GM19035 (cell line): ENCODE measurements at regions not wholly inside any gene's neighbourhood (a gene's known extent, or its start where the extent isn't known, plus 50 kb on each side); places are given as distances from the start of the nearest gene placed in this dataset.

Experiments used
- ATAC-seq: cut with Tn5 transposase; IDR thresholded peaks from one replicate; pipeline ENCODE4 v1.9.1; 2021; ENCODE audit not compliant: unreplicated experiment

DNA sequence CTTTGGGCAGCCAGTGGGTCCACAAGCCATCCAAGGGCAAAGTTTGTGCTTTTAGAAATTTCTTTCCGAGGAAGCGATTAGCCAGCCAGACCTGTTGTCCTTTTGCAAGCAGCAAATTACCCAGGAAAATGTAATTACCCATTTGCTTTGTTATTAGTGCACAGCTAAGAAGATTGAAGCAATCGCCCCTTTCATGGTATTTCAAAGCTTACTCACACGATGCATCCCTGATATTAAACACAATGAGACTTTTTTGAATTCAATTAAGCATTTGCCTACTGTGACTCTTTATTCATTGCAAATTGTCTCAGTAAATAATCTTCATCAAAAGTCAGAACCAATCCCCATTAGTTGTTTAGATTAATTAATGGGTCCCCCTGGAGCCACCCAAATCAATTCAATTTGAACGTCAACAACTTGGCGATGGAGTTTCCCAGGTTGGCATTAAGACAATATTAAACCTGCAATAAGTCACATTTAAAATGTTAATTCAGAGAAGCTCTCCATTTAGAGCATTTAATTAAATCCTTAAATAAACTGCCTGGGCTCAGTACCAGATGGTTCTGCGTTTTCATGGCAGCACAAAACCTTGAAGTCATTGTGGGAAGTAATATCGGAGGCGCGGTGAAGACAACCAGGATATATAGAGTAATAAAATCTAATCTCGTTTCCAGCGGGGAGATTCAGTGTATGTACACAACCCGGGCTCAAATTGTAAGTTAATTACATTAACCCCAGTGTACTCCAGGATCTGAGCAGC is 366.2 kb upstream of the TNRC6C start:
- ATAC-seq, result no peak

DNA sequence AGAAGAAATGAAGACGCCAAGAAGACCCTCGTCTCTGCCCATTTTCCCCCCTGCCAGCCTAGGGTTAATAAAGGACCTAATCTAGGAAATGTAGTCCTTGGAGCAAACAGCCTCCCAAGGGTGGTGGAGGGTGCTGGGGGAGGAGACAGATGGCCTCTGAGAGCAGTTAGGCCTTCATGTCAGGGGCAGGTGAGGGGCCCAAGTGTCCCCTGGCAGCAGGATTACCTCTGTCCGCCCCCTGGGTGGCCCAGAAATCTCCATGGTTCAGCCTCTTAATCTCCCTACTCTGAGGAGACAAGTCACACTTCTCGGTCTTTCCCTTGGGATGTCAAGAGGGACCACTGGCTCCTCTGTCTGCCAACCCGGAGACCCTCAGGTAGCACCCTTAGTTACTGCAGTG is 365.4 kb upstream of the TNRC6C start:
- no peak for ATAC-seq

DNA sequence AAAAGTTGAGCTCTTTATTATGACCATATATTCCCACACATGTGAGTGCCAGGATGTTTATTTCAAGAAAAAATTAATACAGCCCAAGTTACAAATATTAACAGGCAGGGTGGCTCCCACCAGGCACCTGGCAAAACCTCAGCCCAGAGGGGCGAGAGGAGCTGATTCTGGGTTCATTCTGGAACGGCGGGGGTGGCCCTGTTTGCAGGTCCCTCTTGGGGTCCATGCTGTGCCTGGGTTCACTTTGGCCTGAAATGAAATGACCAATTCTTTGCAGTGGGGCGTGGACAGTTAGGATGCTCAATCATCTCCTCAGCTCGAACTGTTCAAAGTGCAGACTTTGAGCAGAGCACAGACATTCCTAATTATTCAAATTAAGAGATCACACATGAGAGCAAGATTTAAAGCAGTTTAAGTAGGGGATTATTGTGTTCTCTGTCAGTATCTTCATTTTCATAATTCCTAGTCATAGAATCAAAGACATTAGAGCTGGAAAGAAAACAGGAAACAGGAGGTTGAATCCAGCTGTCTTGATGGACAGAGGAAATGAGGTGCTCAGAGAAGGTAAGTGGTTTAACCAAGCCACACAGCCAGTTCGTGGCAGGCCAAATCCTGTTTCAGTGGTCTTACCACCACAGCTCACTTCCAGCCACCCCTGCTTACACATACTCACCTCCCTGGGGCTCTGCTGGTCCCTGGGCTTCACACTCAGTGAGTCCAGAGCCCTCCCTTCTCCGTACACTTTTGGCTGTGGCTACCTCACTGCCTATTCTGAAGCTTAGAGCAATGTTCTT is 363.9 kb upstream of the TNRC6C start:
- no peak for ATAC-seq

DNA sequence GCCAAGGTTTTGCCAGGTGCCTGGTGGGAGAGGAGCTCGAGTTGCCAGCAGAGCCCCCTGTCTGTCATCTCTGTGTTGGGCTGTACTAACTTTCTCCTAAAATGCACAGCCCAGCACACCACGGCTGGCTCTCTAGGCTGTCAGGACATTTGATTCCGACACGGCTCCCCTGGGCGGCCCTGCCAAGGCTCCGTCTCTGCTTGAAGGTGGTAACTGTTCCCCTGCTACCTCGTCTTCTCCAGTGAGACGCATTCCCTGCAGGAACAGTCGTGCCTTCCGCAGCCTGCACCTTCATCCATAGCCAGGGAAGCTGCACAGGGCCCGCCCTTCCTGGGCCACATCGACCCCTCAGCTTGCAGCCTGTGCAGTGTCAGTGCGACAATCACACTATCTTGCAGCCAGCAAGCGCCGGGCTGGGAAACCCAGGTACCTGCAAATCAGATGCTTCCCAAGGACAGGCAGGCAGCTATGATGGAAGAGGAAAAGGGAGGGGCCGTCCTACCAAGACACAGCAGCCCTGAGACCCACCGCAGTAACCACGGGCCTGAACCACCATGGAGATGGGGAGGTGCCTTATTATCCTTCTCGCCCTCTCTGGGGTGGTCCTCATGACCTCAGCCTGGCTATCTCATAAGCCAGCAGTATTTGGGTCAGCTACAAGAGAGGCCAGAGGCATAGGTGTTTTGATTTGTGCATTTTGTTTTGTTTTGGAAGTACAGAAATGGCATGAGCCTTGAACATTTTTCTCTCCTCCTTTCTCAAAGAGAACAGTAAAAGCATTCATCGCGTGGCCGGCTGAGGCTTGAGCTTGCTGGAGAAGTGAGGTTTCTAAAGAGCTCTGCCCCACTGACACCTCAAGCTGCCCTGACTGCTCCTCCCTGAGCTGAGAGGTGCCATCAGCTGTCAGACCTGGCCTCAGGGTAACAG is 361.7 kb upstream of the TNRC6C start:
- ATAC-seq, result no peak

DNA sequence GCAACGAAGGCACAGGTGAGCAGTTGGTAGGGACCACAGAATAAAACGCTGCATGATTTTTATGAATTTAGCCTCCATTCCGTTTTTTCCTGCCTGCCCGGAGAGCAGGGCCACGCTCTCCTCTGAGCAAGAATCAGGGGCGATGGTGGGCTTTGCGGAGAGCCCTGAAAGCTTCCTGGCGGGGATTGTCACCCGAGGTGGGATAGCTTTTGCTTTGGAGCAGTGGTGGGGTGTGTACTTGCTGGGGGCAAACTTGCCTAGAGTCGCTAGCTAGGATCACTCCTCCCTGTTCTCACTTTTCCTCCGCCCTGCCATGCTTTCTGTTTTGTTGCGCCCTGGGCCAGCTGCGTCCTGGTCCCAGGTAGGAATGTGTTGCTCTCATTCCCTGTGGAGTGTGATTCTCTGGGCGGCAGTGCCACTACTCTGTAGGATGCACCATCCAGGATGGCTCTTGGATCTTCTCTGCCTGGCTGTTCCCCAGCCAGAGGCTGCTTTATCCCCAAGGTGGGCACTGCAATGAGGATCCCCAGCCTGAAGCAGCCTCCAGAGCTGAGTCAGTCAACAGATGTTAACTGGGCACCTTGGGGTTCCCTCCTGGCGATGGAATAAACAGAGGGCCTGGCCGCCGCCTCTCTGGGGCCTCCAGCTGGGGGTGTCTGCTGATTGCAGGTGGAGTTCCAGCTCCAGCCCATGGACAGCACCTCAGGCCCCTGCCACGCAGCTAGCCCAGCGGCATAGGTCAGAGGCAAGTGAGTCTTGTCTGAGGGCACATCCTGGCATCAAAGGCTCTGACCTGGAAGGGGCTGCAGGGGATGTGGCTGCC is 360.9 kb upstream of the TNRC6C start:
- ATAC-seq, result no peak

DNA sequence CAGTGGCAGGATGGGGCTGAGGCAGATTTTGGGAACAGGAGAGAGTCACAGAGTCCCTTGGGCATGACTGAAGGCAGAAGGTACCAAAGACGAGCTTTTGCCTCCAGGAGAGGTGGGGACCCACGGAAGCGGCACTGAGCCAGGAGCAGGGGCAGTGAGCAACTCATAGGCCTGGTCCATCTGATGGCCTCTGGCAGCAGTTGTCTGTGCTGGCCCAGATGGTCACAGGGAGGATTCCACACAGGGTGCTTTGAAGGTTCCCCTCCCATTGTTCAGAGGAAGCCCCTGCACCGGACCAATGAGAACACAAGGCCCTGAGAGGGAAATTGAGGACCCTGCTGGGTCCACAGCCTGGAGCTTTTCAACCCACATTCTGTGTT is 360.3 kb upstream of the TNRC6C start:
- no peak for ATAC-seq

DNA sequence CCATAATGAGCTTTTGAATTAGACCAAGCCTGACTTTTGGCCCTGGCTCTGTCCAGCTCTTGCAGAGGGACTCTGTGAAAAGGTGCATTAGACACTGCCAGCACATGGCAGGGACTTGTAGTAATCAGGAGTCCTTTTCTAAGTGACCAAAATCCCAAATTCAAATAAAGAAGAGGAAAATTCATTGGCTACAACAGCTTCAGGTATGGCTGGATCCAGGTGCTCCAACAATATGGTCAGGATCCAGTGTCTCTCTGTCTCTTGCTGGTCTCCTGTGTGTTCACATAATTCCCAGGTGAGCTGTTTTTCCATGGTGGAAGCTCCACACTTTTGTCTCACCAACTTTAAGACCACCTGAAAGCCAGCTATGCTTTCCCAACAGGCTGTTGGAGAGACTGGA is 358.8 kb upstream of the TNRC6C start:
- ATAC-seq, result no peak

DNA sequence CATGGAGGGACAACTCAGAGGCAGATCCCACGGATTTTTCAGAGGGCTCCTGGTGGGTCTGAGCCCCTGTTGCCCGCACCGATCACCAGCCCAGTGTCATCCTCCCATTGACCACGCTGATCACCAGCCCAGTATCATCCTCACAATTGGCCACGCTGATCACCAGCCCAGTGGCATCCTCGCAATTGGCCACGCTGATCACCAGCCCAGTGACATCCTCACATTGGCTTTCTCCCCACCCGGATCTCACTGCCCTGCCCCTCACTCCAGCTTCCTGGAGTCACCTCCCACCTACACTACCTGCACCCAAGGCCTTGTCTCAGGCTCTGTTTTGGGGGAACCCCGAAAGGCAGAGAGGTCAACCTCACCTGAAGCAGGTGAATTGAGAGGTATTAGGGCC is 358.2 kb upstream of the TNRC6C start:
- no peak for ATAC-seq

DNA sequence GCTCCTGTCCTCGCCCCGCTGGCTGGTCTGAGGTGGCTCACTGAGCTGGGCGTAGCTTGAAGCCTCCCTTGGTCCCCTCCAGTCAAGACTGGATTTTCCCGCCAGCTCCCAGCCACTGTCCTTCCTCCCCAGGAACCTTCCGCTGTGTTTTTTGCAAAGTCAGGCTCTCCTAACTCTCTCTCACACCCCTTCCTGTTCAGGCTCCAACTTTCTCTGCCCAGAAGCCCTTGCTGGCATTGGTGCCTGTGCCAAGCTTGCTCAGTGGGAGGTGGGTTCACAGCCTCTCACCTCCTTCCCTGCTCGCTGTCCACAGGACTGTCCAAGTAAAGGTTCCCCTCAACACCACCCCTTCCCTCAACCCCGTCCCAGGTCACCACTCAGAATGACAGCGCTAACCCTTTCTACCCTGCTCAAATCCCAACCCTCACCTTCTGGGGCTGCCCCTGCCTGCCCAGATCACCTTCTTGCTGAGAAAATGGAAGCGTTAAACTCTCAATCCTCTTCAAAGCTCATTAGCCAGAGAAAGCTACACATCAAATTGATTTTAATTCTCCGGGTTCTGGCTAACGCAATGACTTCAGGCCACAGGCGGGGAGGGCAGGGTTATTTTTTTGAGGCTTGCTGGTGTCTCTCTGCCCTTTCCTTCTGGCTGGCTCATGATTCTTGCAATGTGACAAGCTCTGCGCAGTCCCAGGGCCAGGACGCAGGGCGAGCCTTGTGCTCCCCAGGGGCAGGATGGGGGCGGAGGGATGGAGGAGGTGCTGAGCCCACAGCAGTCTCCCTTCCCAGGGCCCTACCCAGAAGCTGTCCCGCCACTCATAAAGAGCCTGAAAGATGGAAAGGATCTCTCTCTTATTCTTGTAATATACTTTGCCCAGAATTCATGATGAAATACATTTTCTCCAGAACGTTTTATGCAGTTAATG is 357.2 kb upstream of the TNRC6C start:
- no peak for ATAC-seq

DNA sequence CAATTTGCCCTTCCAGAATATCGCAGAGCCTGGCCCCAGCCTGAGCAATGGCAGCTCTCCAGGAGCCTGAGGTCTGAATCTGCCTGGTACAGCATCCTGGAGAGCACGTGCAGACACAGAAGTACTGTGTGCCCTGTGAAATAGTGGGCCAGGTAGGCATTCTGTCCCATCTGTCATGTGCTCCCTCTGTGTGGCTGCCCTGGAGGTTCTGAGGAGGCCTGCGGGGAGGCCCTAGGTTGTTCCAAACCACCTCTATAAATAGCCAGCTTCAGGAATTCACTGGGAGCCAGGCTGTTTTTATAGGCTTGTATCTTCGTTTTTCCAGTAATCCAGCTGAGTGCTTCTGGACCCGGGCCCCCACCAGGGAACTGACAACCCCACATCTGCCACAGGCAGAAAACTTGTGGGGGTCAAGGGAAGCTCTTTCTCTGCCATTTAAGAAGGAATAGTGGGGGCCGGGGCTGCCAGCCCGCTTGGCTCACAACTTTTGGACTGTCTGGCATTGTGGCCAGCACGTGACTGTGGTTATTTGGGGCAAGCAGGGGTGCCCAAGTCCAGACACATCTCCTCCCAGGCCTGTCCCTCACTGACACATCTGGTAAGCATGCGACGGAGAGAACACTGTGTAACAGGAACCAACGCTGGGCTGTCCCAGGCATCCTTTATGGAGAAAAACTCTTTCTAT is 356.3 kb upstream of the TNRC6C start:
- ATAC-seq, result no peak

DNA sequence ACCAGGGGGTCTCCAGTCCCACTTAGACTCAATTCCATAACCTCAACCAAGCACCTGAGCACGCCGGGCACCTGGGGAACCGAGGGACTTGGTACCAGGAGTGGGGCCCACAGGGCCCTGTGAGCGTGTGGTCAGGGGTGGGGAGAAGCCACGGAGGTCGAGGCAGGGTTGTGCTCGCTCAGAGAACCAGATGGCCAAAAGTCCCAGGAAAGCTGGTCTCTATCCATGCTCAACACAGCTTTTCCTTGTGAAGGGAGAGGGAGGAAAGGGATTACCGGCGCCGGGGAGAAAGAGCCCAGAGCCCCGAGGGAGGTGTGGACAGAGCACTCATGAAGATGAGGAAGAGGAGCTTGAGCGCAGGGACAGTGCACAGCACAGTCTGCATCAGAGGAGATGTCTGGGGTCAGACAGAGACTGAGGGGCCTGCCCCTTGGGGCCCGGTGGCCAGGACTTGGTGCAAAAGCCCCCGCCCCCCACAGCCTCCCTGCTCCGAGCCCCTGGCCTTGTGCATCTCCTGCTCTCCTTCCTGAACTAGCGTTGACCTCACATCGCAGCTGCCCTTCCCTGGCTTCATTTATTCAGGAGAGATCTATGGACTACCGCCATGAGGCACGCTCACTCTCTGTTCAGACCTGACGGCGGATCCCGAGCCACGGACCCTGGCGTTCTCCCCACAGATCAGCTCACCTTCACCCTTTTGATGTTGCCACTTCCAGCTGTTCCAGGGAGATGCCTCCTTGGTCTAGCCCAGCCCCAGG is 355.4 kb upstream of the TNRC6C start:
- ATAC-seq, result no peak

DNA sequence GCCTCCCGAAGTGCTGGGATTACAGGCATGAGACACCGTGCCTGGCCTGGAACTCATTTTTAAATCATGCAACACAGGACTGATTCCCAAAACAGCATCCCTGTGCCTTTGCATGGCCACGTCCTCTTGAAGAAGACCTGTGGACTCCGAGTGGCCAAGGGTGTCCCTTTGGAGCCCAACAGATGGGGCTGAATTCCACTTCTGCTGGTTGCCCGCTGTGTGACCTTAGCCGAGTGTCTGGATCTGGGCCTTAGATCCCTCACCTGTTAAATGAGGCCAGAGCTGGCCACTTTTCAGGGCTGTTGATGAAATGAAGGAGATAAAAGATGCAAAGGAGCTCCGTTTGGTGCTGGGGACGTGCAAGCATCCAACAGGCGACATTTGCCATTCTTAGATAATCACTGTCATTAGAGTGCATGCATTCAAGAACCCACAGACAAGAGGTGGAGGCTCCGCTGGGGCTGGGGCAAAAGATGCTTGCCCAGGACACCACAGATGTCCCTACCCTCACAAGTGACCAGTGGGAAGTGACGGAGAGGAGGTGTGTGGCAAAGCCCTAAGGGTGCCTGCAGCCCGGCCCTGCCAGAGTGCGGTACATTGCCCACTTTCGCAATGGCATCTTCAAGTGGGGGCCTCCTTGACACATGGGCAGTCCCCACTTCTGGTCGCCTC is 354.1 kb upstream of the TNRC6C start:
- no peak for ATAC-seq

DNA sequence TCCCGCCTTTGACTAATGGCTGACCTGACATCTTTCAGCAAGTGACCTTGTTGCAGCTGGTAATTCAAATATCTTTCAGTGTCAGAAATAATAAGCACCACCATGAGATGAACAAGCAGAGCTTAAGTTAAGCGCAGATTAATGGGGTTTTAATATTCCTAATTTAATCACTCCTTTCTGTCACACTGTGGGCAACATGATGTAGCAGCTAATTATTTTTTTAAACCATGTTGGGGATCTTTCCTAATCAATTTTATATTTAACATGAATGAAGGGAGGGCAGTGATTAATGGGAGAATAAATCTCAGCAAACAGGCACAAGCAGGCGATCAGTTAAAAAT is 353.6 kb upstream of the TNRC6C start:
- no peak for ATAC-seq

DNA sequence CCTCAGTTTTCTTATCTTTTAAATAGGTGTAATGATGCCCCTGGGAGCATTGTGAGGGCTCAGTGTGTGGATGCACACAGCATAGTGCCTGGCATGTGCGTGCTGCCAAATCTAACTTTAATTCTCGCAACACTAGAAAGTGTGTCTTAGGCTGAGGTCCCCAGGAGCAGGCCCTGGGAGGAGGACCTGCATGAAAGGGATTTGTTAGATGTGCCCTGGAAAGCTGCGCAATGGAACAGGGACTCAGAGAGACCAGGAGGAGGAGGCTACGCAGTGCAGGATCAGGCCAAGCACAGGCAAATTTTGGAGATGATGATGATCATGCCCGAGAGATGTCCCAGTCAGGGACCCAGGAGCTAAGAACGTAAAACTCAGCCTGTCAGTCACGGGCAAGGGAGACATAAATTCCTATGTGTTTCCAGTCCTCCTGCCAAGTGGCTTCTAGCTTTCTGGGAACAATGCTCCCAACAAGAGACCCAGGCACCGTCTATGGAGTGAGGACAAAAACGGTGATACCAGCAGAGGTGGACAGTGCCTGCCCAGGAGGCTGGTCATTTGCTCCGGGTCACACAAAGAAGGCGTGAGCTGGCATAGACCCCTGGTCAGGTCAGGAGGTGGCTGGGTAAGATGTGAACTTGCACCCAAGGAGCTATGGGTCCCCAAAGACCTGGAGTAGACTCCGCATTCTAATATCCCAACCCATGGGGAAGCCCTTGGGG is 352.2 kb upstream of the TNRC6C start:
- no peak for ATAC-seq

DNA sequence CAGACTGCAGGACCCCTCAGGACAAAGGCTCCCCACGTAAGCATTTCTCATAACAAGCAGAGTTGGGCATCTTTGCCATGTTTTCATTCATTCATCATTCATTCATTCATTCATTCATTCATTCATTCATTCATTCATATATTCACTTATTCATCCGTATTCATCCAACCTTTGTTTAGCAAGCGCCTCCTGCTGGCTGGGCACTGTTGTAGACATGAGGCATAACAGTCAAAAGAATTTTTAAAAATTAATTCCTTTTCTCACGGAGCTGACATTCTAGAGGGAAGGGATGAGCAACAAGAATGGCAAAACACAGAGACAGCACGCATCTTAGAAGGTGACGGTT is 351.7 kb upstream of the TNRC6C start:
- no peak for ATAC-seq

DNA sequence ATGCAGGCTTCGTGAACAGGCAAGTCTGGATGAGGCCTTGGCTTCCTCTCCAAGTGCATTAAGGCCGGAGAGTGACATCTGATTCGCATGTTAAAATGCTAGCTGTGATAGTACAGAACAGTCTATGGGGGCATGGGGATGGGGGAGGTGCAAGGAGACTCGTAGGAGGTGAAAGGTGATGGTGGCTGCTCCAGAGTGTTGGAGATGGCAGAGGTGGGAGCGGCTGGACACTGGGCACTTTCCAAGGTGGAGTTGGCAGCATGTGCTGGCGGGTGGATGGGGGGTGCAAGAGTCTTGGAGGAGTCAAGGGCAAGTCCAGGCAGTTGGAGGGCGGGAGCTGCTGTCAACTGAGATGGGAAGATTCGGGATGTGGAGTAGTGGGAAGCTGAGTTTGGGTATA is 350.9 kb upstream of the TNRC6C start:
- ATAC-seq, result no peak

DNA sequence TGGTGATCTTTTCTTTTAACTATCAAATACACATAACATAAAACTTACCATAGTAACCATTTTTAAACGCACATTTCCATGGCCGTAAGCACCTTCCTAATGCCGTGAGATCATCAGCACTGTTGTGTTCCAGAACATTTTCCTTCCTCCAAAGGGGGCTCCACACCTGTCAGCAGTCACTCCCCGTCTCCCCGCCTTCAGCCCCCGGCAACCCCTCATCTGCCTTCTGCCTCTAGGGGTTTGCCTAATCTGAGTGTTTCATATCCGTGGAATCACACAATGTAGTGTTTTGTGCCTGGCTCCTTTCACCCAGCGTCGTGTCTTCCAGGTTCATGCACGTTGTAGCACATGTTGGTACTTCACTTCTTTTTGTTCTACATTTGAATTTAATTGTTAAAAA is 350.1 kb upstream of the TNRC6C start:
- ATAC-seq, result no peak
